ENCODE measurements at regions not wholly inside any gene's neighbourhood (a gene's known extent, or its start where the extent isn't known, plus 50 kb on each side); places are given as distances from the start of the nearest gene placed in this dataset.

GRCh38 chr6:102902471-102902870 lies 1509.0 kb downstream of the GRIK2 start:
- DNase-seq (ENCODE audit: low read depth, low spot score) = no peak
- TF ChIP-seq, protein P1, sequence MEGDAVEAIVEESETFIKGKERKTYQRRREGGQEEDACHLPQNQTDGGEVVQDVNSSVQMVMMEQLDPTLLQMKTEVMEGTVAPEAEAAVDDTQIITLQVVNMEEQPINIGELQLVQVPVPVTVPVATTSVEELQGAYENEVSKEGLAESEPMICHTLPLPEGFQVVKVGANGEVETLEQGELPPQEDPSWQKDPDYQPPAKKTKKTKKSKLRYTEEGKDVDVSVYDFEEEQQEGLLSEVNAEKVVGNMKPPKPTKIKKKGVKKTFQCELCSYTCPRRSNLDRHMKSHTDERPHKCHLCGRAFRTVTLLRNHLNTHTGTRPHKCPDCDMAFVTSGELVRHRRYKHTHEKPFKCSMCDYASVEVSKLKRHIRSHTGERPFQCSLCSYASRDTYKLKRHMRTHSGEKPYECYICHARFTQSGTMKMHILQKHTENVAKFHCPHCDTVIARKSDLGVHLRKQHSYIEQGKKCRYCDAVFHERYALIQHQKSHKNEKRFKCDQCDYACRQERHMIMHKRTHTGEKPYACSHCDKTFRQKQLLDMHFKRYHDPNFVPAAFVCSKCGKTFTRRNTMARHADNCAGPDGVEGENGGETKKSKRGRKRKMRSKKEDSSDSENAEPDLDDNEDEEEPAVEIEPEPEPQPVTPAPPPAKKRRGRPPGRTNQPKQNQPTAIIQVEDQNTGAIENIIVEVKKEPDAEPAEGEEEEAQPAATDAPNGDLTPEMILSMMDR (IDR thresholded peaks at IDR 0.05; ENCODE audit: insufficient read depth, low read length, missing control alignments) = no peak
- ChIA-PET POLR2A (no interaction called here), CTCF (no interaction called here)
- H3K4me3 ChIP-seq (ENCODE audit: low read depth, low read length) = no peak overlapping the region

DNA sequence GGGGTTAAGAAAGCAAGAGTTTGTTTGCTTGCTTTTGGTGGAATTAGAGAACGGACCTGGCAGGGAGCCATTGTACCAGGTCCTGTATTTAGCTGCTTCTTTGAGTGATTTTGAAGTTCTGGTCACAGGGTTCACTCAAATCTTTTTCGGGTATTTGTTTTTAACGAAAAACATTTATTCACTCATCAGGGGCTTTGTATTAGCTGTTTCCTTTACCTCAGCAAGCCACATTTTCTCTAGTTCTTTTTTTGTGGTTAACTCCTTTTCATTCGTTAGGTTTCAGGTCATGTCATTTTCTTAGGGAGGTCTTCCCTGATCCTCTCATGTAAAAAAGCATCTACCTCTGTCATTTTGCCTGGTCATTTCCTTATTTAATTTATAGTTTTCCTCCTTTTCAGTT lies 1502.2 kb downstream of the GRIK2 start:
- TF ChIP-seq, protein P1 (IDR thresholded peaks at IDR 0.05; ENCODE audit: insufficient read depth, low read length, missing control alignments) = no peak
- CTCF ChIA-PET = no interaction called here
- no peak overlapping the region for H3K4me3 ChIP-seq (ENCODE audit: low read depth, low read length)
- no peak for DNase-seq (ENCODE audit: low read depth, low spot score)
- POLR2A ChIA-PET = no interaction called here

DNA sequence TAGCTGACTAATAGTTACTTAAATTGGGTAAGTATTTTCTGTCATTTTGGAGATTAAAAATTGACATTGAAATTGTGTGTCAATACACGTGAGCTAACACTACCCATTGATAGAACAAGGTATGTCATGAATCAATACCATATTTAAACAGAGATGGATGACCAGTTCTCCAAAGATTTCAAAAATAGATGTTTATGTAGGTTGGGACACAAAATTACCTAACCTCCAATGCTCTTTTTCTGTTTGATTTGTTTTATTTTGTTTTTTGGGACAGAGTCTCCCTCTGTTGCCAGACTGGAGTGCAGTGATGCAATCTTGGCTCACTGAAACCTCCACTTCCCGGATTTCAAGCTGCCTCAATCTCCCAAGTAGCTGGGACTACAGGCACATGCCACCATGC lies 1491.7 kb downstream of the GRIK2 start:
- no peak for DNase-seq (ENCODE audit: low read depth, low spot score)
- CTCF ChIA-PET = no interaction called here
- TF ChIP-seq, protein P1 (IDR thresholded peaks at IDR 0.05; ENCODE audit: insufficient read depth, low read length, missing control alignments) = no peak
- POLR2A ChIA-PET = no interaction called here
- no peak overlapping the region for H3K4me3 ChIP-seq (ENCODE audit: low read depth, low read length)

GRCh38 chr6:102853249-102853955 lies 1459.9 kb downstream of the GRIK2 start:
- CTCF ChIA-PET = no interaction called here
- DNase-seq (ENCODE audit: low read depth, low spot score) = no peak
- POLR2A ChIA-PET = no interaction called here
- no peak overlapping the region for H3K4me3 ChIP-seq (ENCODE audit: low read depth, low read length)
- TF ChIP-seq, protein P1 (IDR thresholded peaks at IDR 0.05; ENCODE audit: insufficient read depth, low read length, missing control alignments) = no peak

DNA sequence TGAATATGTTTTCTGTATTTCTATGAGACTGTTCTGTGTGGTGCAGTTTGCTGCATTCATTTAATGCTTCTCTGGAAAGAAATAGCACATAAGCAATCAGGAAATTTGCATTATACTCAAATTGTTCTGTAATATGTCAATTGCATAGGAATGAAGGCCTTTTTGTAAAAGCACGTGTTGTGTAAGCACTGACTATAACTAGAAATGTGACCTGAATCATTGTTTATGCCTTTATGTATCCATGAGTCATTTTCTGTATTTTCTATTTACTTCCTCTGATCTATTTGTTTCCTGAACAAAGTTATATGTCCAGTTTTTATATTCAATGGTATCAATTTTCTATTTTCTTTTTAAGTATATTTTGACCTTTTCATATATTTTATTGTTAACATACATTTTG lies 1455.3 kb downstream of the GRIK2 start:
- DNase-seq (ENCODE audit: low read depth, low spot score) = no peak
- TF ChIP-seq, protein P1 (IDR thresholded peaks at IDR 0.05; ENCODE audit: insufficient read depth, low read length, missing control alignments) = no peak
- ChIA-PET CTCF (no interaction called here), POLR2A (no interaction called here)
- no peak overlapping the region for H3K4me3 ChIP-seq (ENCODE audit: low read depth, low read length)

GRCh38 chr6:102848210-102848609 lies 1454.7 kb downstream of the GRIK2 start:
- ChIA-PET POLR2A (no interaction called here), CTCF (no interaction called here)
- no peak for DNase-seq (ENCODE audit: low read depth, low spot score)
- no peak overlapping the region for H3K4me3 ChIP-seq (ENCODE audit: low read depth, low read length)
- TF ChIP-seq, protein P1 (IDR thresholded peaks at IDR 0.05; ENCODE audit: insufficient read depth, low read length, missing control alignments) = no peak
